8988T (cell line): ENCODE measurements at regions not wholly inside any gene's neighbourhood (a gene's known extent, or its start where the extent isn't known, plus 50 kb on each side); places are given as distances from the start of the nearest gene placed in this dataset.

Source experiments
- DNase-seq: peaks from one replicate; pipeline ENCODE4 v3.0.0; 2011

- no peak for DNase-seq
Observed at GRCh38 chr16:65521633-65522328, 399.9 kb upstream of the CDH11 start.

DNA sequence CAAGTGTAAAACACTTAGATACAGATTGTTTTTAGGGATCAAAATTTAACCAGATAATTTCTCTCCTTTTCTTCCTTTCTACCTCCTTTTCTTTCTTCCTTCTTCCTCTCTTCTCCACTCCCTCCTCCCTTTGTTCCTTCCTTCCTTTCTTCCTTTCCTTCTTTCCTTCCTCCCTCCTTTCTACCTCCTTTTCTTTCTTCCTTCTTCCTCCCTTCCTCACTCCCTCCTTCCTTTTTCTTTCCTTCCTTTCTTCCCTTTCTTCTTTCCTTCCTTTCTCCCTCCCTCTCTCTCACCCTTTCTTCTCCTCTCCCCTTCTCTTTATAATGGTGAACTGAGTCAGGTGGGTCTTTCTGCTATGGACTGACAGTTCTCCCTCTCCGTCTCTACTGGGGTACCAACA, 397.5 kb upstream of the CDH11 start:
- no peak for DNase-seq

DNA sequence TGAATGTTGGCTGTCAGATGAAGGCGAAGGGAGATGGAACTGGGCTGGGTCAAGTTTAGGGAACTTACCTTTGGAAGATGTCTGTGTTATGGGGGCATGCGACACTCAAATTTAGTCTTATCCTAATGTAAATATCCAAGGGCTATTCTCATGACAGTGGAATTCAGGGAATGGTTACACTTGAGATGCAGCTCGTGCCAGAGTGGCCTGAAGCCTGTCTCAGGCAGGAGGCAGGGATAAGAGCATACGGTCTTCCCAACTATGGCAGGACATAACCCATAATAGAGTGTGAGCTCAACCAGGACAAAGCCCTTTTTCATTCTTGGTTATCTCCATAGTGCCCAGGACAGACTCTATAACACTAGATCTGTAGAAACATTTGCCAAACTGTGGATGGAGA, 393.3 kb upstream of the CDH11 start:
- DNase-seq = no peak

GRCh38 chr16:65510850-65511249, 389.0 kb upstream of the CDH11 start:
- DNase-seq = no peak

DNA sequence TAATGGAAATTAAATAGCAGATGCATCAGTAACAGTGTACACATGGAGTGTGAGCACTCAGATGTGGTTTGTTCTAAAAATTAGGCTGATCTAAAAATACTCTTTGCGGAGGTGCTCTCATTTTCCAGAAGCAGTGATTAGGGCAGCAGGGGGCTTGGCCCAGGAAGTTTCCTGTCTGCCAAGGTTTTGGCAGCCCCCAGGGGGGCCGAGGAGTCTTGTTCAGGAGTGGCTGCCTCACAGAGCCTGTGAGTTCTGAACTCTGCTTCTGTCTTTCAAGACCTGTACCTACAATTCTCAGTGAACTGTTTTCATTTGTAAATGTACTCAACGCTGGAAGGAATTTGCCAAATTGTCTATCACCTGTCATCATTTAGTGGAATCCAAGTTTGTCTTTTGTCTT, 388.4 kb upstream of the CDH11 start:
- no peak for DNase-seq

GRCh38 chr16:65509172-65509571, 387.3 kb upstream of the CDH11 start:
- no peak for DNase-seq

DNA sequence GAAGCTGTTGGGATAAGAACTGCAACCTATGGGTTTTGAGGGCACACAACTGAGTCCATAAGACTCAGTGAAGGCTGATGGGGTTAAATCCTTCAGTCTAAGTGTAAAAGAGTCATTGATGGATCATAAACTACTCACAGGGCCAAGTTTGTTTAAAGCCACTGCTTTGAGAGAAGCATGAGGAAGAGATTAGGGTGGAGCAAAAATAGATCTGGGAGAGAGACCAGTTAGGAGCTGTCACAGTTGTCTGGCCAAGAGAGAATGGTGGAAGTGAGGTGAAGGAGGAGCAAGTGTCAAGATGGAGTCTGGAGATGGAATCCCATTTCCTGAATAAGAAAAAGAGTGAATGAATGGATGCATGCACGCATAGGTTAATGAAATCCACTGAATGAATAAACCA, 379.1 kb upstream of the CDH11 start:
- DNase-seq = no peak

- no peak for DNase-seq
Observed at GRCh38 chr16:65500007-65500406, 378.1 kb upstream of the CDH11 start.

DNA sequence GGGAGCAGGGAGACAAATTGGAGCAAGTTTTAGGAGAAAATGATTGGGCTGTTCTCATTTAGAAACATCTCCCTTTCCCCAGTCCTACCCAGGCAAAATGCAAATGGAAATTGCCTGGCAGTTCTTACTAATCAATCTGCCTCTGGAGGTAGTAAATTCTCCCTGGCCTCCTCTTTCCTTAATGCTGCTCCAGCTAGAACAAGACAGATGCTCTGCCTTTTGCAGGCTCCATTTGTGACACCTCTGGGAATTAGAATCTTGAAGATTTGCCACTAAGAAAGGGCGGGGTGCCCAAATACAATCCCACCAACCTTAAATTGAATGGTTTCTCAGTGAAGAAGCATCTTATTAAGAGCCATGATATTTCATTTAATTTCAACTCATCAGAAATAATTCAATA, 377.7 kb upstream of the CDH11 start:
- no peak for DNase-seq

GRCh38 chr16:65497571-65497970, 375.7 kb upstream of the CDH11 start:
- DNase-seq = no peak

- no peak for DNase-seq
Observed at GRCh38 chr16:65495106-65495505, 373.2 kb upstream of the CDH11 start.

DNA sequence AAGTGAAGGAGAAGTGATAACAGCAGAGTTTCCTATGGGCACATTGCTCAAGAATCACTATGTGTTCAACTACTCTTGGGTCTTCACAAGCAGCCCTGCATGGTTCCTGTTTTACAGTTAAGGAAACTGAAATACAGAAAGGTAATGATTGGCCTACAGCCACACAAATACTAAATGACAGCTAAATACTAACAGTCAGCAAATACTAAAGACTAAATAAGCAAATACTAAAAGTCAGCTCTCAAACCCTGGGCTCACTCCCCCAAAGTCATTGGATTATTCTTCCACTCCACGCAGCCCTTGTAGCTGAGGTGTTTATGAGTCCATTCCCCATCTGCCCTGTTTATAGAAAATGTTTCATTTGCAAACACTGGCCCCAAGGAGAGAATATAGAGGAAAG, 372.7 kb upstream of the CDH11 start:
- no peak for DNase-seq

GRCh38 chr16:65494080-65494479, 372.2 kb upstream of the CDH11 start:
- DNase-seq = no peak

GRCh38 chr16:65490286-65490685, 368.4 kb upstream of the CDH11 start:
- no peak for DNase-seq

DNA sequence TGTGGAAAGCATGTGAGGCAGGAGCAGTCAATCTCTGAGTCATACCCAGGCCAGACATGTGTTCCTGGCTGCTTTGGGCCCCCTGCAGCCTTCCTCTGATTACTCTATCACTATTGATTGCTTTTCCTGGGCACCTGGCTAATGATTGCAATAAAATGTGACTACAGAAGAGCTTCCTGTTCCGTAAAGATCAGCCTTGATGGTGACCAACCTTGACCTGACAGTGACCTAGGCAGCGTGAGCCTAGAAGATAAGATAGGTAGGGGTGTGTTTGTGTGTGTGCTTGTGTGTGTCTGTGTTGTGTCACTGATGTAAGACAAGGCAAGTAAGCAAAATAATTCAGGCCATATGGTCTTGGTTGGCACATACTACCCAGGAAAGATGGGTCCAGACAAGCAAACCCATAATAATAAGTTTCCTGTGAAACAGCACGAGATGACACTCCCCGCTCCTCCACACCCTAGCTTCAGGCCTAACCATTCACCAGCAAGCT, 367.7 kb upstream of the CDH11 start:
- DNase-seq = no peak

DNA sequence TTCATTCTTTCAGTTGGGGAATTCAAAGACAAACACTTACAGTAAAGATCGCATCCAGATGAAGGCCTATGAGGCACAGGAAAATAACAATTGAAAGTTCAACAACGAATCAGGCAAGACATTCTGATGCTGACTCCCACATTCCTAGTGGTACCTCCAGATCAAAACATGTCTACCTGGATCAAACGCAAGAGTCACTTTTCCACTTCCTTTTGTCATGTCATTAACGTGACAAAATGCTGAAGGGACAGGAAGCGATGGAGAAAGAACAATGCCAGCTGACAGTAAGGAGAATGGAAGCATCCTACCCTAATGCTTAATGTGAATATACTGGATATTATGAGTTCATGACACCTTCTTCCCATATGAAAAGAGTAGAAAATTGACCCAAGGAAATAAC, 365.4 kb upstream of the CDH11 start:
- DNase-seq = no peak

DNA sequence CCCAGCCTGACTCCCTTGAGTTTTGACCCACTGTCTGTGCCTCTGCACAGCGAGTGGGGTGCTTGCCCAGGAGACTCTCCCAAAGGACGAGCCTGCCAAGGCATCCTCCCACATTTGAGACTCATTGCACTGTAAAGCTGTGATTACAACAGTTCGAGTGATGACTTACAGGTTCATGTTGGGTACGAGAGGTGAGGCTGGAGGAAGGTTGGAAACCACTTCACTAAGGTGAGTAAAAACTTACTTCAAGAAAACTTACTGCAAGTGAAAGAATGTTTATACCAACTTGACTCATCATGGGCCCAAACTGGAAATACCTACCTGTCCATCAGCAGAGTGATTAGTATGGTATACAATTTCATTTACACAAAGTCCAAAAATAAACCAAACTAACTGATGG, 360.1 kb upstream of the CDH11 start:
- no peak for DNase-seq

- no peak for DNase-seq
Observed at GRCh38 chr16:65480281-65481091, 358.6 kb upstream of the CDH11 start.

DNA sequence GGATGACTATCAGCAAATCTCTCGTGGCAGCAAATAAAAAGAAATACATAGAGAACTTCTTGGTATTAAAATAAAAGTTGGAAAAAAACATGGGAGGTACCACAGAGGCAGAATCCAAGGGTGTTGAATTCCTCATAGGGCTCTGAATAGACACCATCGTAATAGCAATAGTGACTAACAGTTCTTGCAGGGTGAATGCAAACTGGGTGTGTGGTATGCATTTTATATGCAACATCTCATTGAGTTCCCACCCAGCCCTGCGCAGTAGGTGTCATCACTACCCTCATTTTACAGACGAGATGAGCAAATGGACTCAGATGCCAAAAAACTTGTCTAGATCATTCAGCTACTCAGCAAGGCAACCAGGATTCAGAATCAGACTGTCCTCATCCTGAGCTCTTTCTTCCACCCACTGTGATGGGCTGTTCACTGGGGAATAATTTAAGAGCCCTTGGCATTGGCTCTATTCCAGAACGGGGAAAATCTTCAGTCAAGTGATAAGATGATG, 354.6 kb upstream of the CDH11 start:
- no peak for DNase-seq

GRCh38 chr16:65473699-65474098, 351.8 kb upstream of the CDH11 start:
- no peak for DNase-seq

- DNase-seq = no peak
Observed at GRCh38 chr16:65469116-65469515, 347.3 kb upstream of the CDH11 start.

GRCh38 chr16:65468133-65468532, 346.3 kb upstream of the CDH11 start:
- no peak for DNase-seq

GRCh38 chr16:65463652-65464260, 341.9 kb upstream of the CDH11 start:
- DNase-seq = no peak

DNA sequence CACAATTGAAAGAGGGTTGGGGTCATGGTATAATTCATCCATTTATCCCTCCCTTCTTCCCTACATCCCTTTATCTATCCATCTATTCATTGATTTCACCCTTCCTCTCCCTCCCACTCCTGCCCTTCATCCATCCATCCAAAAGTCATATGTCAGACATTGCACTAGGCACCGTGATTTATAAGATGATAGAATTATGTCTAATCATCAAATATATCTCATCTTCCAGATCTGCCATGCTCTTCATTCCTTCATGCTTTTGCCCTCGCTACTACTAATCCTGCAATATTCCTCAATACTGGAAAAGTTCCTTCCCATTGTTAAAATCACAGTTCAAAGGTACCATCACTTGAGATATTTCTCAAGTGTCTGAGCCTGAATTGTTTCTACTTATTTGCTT, 335.2 kb upstream of the CDH11 start:
- no peak for DNase-seq
